K562 (cell line): ENCODE measurements at regions not wholly inside any gene's neighbourhood (a gene's known extent, or its start where the extent isn't known, plus 50 kb on each side); places are given as distances from the start of the nearest gene placed in this dataset.

Experiments used
- CTCF ChIP-seq, 3 experiments: IDR thresholded peaks in 2 of 3; conservative IDR thresholded peaks in 1 of 3; 2 replicates each; pipeline ENCODE4 v1.5.1; 2011 to 2012; ENCODE audit warnings: low read length in 3 of 3, mild to moderate bottlenecking in 3 of 3, control low read depth in 2 of 3, improper control_type of control experiment in 1 of 3, inconsistent platforms in 1 of 3, low read depth in 1 of 3, mixed read lengths in 1 of 3, moderate library complexity in 1 of 3; ENCODE audit not compliant: insufficient read depth in 2 of 3
- E2F1 ChIP-seq: sonication (generic); formaldehyde crosslinking; IDR thresholded peaks from 2 replicates; pipeline ENCODE4 v1.8.1; 2023; ENCODE audit warnings: mild to moderate bottlenecking, missing genetic modification reagents, moderate library complexity
- FOSL1 ChIP-seq: fragments of 200-800 bp; sonication (Bioruptor generic); conservative IDR thresholded peaks from 2 replicates; pipeline ENCODE4 v1.6.1; 2016; ENCODE audit warnings: missing genetic modification characterization, missing compliant biosample characterization
- GABPA ChIP-seq: fragments of 200-800 bp; sonication (Bioruptor generic); conservative IDR thresholded peaks from 2 replicates; pipeline ENCODE4 v1.6.1; 2016; ENCODE audit warnings: low read depth, missing genetic modification characterization, missing compliant biosample characterization
- HSF4 ChIP-seq: fragments of 250-450 bp; sonication (Bioruptor Pico); IDR thresholded peaks from 2 replicates; pipeline ENCODE4 v2.1.2; 2022; ENCODE audit warnings: mild to moderate bottlenecking, moderate library complexity, borderline replicate concordance
- JUN ChIP-seq, 2 experiments: sonication (generic) in 1 of 2; formaldehyde crosslinking in 1 of 2; IDR thresholded peaks; 2 replicates each; pipeline versions ENCODE4 v1.6.1 to v1.8.0; 2012 to 2022; ENCODE audit warnings: borderline replicate concordance in 2 of 2, mild to moderate bottlenecking in 2 of 2, improper control_type of control experiment in 1 of 2, low read depth in 1 of 2, low read length in 1 of 2, missing genetic modification reagents in 1 of 2
- KLF16 ChIP-seq: IDR thresholded peaks from 2 replicates; pipeline ENCODE4 v1.6.1; 2016; ENCODE audit warnings: antibody characterized with exemption
- MYC ChIP-seq, 2 experiments: fragments of 250-450 bp in 1 of 2; sonication (Bioruptor Pico) in 1 of 2; IDR thresholded peaks; 2 replicates each; pipeline versions ENCODE4 v1.5.1 to v1.6.1; 2012 to 2021; ENCODE audit warnings: low read depth in 2 of 2, borderline replicate concordance in 1 of 2, improper control_type of control experiment in 1 of 2, low read length in 1 of 2, mild to moderate bottlenecking in 1 of 2, moderate library complexity in 1 of 2
- SMAD1 ChIP-seq: fragments of 150-350 bp; IDR thresholded peaks from 2 replicates; pipeline ENCODE4 v1.6.1; 2014; ENCODE audit warnings: low read length, low read depth; ENCODE audit not compliant: partially characterized antibody
- TF ChIP-seq, protein P1 (sequence below): fragments of 450-650 bp; formaldehyde crosslinking; IDR thresholded peaks from 2 replicates; pipeline ENCODE4 v1.4.0; 2022; ENCODE audit warnings: missing genetic modification characterization
- TF ChIP-seq, protein P2 (sequence below): sonication (generic); formaldehyde crosslinking; IDR thresholded peaks from 2 replicates; pipeline ENCODE4 v1.8.0; 2022; ENCODE audit warnings: missing genetic modification reagents, mild to moderate bottlenecking, moderate library complexity, borderline replicate concordance

DNA sequence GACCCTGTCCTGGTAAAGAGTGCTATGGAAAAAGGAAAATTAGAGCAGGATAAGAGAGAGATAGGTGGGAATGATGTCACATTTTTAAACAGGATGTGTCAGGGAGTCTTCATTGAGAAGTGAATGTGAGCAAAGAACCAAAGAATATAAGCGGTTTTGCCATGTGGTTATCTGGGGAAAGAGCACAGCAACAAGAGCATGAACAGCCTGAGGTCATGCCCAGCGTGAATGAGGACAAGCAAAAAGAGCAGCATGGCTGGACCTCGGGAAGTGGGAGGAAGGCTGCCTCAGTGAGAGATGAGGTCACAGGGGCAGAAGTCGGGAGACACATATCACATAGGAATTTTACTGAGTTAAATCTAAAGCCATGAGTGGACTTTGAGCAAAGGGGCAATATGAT, 82.8 kb upstream of the HES1 start:
- TF ChIP-seq SMAD1 = no peak
- no peak for TF ChIP-seq CTCF (IDR thresholded peaks at IDR 0.05 in 2 of 3, conservative IDR thresholded peaks at IDR 0.05 in 1 of 3; ENCODE audit: insufficient read depth in 2 of 3, low read depth in 1 of 3, low read length in 3 of 3)
- no peak for TF ChIP-seq E2F1 (CRISPR knock-in tag)
- TF ChIP-seq KLF16 = no peak
- TF ChIP-seq, protein P1, sequence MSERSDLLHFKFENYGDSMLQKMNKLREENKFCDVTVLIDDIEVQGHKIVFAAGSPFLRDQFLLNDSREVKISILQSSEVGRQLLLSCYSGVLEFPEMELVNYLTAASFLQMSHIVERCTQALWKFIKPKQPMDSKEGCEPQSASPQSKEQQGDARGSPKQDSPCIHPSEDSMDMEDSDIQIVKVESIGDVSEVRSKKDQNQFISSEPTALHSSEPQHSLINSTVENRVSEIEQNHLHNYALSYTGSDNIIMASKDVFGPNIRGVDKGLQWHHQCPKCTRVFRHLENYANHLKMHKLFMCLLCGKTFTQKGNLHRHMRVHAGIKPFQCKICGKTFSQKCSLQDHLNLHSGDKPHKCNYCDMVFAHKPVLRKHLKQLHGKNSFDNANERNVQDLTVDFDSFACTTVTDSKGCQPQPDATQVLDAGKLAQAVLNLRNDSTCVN (CRISPR knock-in tag) = no peak
- TF ChIP-seq, protein P2, sequence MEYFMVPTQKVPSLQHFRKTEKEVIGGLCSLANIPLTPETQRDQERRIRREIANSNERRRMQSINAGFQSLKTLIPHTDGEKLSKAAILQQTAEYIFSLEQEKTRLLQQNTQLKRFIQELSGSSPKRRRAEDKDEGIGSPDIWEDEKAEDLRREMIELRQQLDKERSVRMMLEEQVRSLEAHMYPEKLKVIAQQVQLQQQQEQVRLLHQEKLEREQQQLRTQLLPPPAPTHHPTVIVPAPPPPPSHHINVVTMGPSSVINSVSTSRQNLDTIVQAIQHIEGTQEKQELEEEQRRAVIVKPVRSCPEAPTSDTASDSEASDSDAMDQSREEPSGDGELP (CRISPR knock-in tag) = no peak
- TF ChIP-seq FOSL1 (tag) = no peak
- no peak for TF ChIP-seq HSF4
- no peak for TF ChIP-seq GABPA (tag)
- no peak for TF ChIP-seq JUN (IDR thresholded peaks at IDR 0.05; ENCODE audit: borderline replicate concordance, low read depth, low read length)
- no peak for TF ChIP-seq JUN (CRISPR knock-in tag; IDR thresholded peaks at IDR 0.05; ENCODE audit: borderline replicate concordance)
- no peak for TF ChIP-seq MYC (IDR thresholded peaks at IDR 0.05; ENCODE audit: low read depth, low read length)
- TF ChIP-seq MYC (CRISPR knock-in tag; IDR thresholded peaks at IDR 0.05; ENCODE audit: borderline replicate concordance, low read depth) = no peak
